SK-N-SH (cell line): ENCODE measurements at regions not wholly inside any gene's neighbourhood (a gene's known extent, or its start where the extent isn't known, plus 50 kb on each side); places are given as distances from the start of the nearest gene placed in this dataset.

Source experiments
- CTCF ChIA-PET: fragments of 300-600, 350-600 bp; formaldehyde crosslinking; extraction: SDS; loops from one replicate; lab custom pipeline; 2021; lab: Yijun Ruan, JAX
- POLR2A ChIA-PET: fragments of 350-600 bp; sonication (Branson Sonifier 250); formaldehyde crosslinking; extraction: SDS; loops from one replicate; lab custom pipeline; 2020; ENCODE audit warnings: antibody characterized with exemption, inconsistent platforms; lab: Yijun Ruan, JAX
- DNase-seq: peaks from one replicate; pipeline ENCODE4 v3.0.0; 2012
- H2AFZ ChIP-seq: fragments of 200-600 bp; sonication (generic); 2 replicates; pipeline ENCODE4 v1.8.1; 2016; ENCODE audit warnings: antibody characterized with exemption, mild to moderate bottlenecking, low read depth
- H3F3A ChIP-seq: fragments of 200-600 bp; sonication (generic); replicated peaks from 2 replicates; pipeline ENCODE3; 2016; ENCODE audit warnings: antibody characterized with exemption, mild to moderate bottlenecking; ENCODE audit not compliant: insufficient read depth
- H3K27ac ChIP-seq, 2 experiments: fragments of 200-500 bp in 1 of 2; fragments of 200-600 bp in 1 of 2; sonication (Bioruptor generic) in 1 of 2; sonication (generic), shearing (Covaris generic) in 1 of 2; 2 replicates each; pipeline versions ENCODE4 v1.5.1 to v1.6.1; 2014 to 2016; ENCODE audit warnings: low read depth in 2 of 2, inconsistent platforms in 1 of 2, low read length in 1 of 2, mild to moderate bottlenecking in 1 of 2, mixed read lengths in 1 of 2
- H3K27me3 ChIP-seq: fragments of 200-600 bp; sonication (generic), shearing (Covaris generic); 2 replicates; pipeline ENCODE4 v1.6.1; 2016; ENCODE audit warnings: mixed run types; ENCODE audit not compliant: insufficient read depth
- H3K36me3 ChIP-seq, 2 experiments: fragments of 200-500 bp in 1 of 2; fragments of 200-600 bp in 1 of 2; sonication (Bioruptor generic) in 1 of 2; sonication (generic) in 1 of 2; replicated peaks in 1 of 2; 2 replicates each; pipeline versions ENCODE3 to v1.5.1; 2014 to 2016; ENCODE audit warnings: low read length in 1 of 2, mild to moderate bottlenecking in 1 of 2; ENCODE audit not compliant: insufficient read depth in 2 of 2, control insufficient read depth in 1 of 2
- H3K4me1 ChIP-seq, 2 experiments: fragments of 200-500 bp in 1 of 2; fragments of 200-600 bp in 1 of 2; sonication (Bioruptor generic) in 1 of 2; sonication (generic), shearing (Covaris generic) in 1 of 2; 2 replicates each; pipeline versions ENCODE4 v1.5.1 to v1.6.1; 2014 to 2016; ENCODE audit warnings: low read depth in 1 of 2, low read length in 1 of 2, mixed run types in 1 of 2; ENCODE audit not compliant: insufficient read depth in 2 of 2, control insufficient read depth in 1 of 2
- H3K4me2 ChIP-seq: fragments of 200-600 bp; sonication (generic), shearing (Covaris generic); 2 replicates; pipeline ENCODE4 v1.6.1; 2017; ENCODE audit warnings: mixed run types
- H3K4me3 ChIP-seq, 2 experiments: fragments of 200-500 bp in 1 of 2; fragments of 200-600 bp in 1 of 2; sonication (Bioruptor generic) in 1 of 2; sonication (generic), shearing (Covaris generic) in 1 of 2; 2 replicates each; pipeline versions ENCODE4 v1.5.1 to v1.8.1; 2014 to 2016; ENCODE audit warnings: low read depth in 2 of 2, inconsistent platforms in 1 of 2, low read length in 1 of 2, mild to moderate bottlenecking in 1 of 2, mixed read lengths in 1 of 2, moderate library complexity in 1 of 2
- H3K79me2 ChIP-seq: fragments of 200-600 bp; sonication (generic); 2 replicates; pipeline ENCODE4 v1.8.1; 2017; ENCODE audit warnings: mild to moderate bottlenecking; ENCODE audit not compliant: insufficient read depth
- H3K9ac ChIP-seq: fragments of 200-600 bp; sonication (generic); 2 replicates; pipeline ENCODE4 v1.6.1; 2017; ENCODE audit warnings: mixed run types
- H3K9me2 ChIP-seq: fragments of 200-600 bp; sonication (generic); 2 replicates; pipeline ENCODE4 v1.6.1; 2017; ENCODE audit warnings: mixed run types
- H3K9me3 ChIP-seq: fragments of 200-600 bp; sonication (generic); 2 replicates; pipeline ENCODE4 v1.6.1; 2017; ENCODE audit warnings: mixed run types, mild to moderate bottlenecking, moderate library complexity
- H4K20me1 ChIP-seq: fragments of 200-600 bp; sonication (generic); 2 replicates; pipeline ENCODE4 v1.6.1; 2017; ENCODE audit warnings: mild to moderate bottlenecking, mixed run types; ENCODE audit not compliant: insufficient read depth
- CTCF ChIP-seq: fragments of 200-600 bp; sonication (generic); IDR thresholded peaks from 2 replicates; pipeline ENCODE4 v1.6.1; 2017; ENCODE audit warnings: antibody characterized with exemption, mild to moderate bottlenecking, moderate library complexity
- EP300 ChIP-seq, 2 experiments: IDR thresholded peaks; 2 replicates each; pipeline versions ENCODE4 v1.4.0 to v1.6.1; 2012; ENCODE audit warnings: borderline replicate concordance in 1 of 2, low read depth in 1 of 2, low read length in 1 of 2
- EZH2phosphoT487 ChIP-seq: fragments of 200-600 bp; sonication (generic); IDR thresholded peaks from 2 replicates; pipeline ENCODE4 v1.6.1; 2017; ENCODE audit warnings: low read depth, mixed run types, mild to moderate bottlenecking, antibody characterized with exemption, moderate library complexity, borderline replicate concordance
- FOXJ3 ChIP-seq: sonication (generic); formaldehyde crosslinking; IDR thresholded peaks from 2 replicates; pipeline ENCODE4 v1.5.1; 2020; ENCODE audit warnings: mild to moderate bottlenecking, missing genetic modification reagents
- MEF2A ChIP-seq: IDR thresholded peaks from 2 replicates; pipeline ENCODE4 v1.4.0; 2012; ENCODE audit warnings: low read depth, borderline replicate concordance
- NFIC ChIP-seq: IDR thresholded peaks from 2 replicates; pipeline ENCODE4 v1.4.0; 2012; ENCODE audit warnings: borderline replicate concordance
- PBX3 ChIP-seq: IDR thresholded peaks from 2 replicates; pipeline ENCODE4; 2012
- POLR2AphosphoS5 ChIP-seq: IDR thresholded peaks from 2 replicates; pipeline ENCODE4 v1.6.1; 2012; ENCODE audit warnings: low read depth, low read length
- REST ChIP-seq: IDR thresholded peaks from 2 replicates; pipeline ENCODE4 v1.6.1; 2012; ENCODE audit warnings: mild to moderate bottlenecking, low read depth, low read length, moderate library complexity
- RXRA ChIP-seq: IDR thresholded peaks from 2 replicates; pipeline ENCODE4 v1.4.0; 2012; ENCODE audit warnings: low read depth, mild to moderate bottlenecking, borderline replicate concordance
- TCF12 ChIP-seq: IDR thresholded peaks from 2 replicates; pipeline ENCODE4 v1.4.0; 2012
- TEAD4 ChIP-seq: IDR thresholded peaks from 2 replicates; pipeline ENCODE4 v1.4.0; 2012; ENCODE audit warnings: mild to moderate bottlenecking, borderline replicate concordance; ENCODE audit not compliant: insufficient read depth
- YY1 ChIP-seq: IDR thresholded peaks from 2 replicates; pipeline ENCODE4 v1.4.0; 2012; ENCODE audit warnings: low read depth, mild to moderate bottlenecking
- WGBS: methylation state at CpG from one replicate; pipeline ENCODE4 v1.1.6; 2017; ENCODE audit warnings: low lambda C conversion rate; 5-methylcytosine and 5-hydroxymethylcytosine counted together

GRCh38 chr14:22432348-22432976 lies 156.6 kb downstream of the DAD1 start:
- Histone ChIP-seq H3K9me3 (no peaks in the 10 kb centered on the region), H3K4me2 (peak overlapping the region; percentile 59; the same call in 1 of the 2 replicates), H2AFZ (no peak overlapping the region), H3K9ac (no peak overlapping the region), H3K4me1 (peaks cover 0 to 32% of the 10 kb centered on the region in 2 experiments; a peak in 3 of 4 replicates), H3K4me3 (no peak overlapping the region), H3F3A (peaks cover 12% of the 10 kb centered on the region), H3K9me2 (no peaks in the 10 kb centered on the region), H3K27ac (peak overlapping the region in 1 of 2 experiments; percentile 14; a peak in 1 of 4 replicates), H3K36me3 (no peaks in the 10 kb centered on the region), H3K27me3 (peaks cover 26% of the 10 kb centered on the region; the same call in 1 of the 2 replicates), H3K79me2 (no peaks in the 10 kb centered on the region), H4K20me1 (0 out of 2 replicates have a peak, but pooled peaks cover 3% of the 10 kb centered on the region)
- no peak for DNase-seq
- no peak for TF ChIP-seq EP300 (IDR thresholded peaks at IDR 0.05; ENCODE audit: borderline replicate concordance in 1 of 2, low read depth in 1 of 2, low read length in 1 of 2)
- TF ChIP-seq MEF2A, result no peak
- peak; percentile 80 for TF ChIP-seq TCF12
- no peak for TF ChIP-seq FOXJ3 (CRISPR knock-in tag)
- peak; percentile 43 for TF ChIP-seq PBX3
- peak; percentile 95 for TF ChIP-seq NFIC
- TF ChIP-seq EZH2phosphoT487, result no peak
- TF ChIP-seq RXRA, result no peak
- no peak for TF ChIP-seq TEAD4
- no peak for TF ChIP-seq YY1
- no peak for TF ChIP-seq CTCF
- TF ChIP-seq REST, result 0 out of 2 replicates have a peak, but pooled peaks have one; percentile 10
- no peak for TF ChIP-seq POLR2AphosphoS5
- 13% methylated on average over 4 of the region's 4 CpGs for WGBS
- POLR2A ChIA-PET, result no interaction called here
- CTCF ChIA-PET, result no interaction called here
